ENCODE measurements at regions not wholly inside any gene's neighbourhood (a gene's known extent, or its start where the extent isn't known, plus 50 kb on each side); places are given as distances from the start of the nearest gene placed in this dataset.
"Not testable (repeated sequence)": the region's sequence is repeated elsewhere in the genome, so short reads cannot be mapped to it uniquely, and the experiment has no call there.

GRCh38 chr19:27814274-27814673 lies 1398.7 kb downstream of the UQCRFS1 start:
- DNase-seq (ENCODE audit: low spot score in 2 of 2); FAIRE-seq: not testable (repeated sequence)

- DNase-seq (ENCODE audit: low spot score in 2 of 2) (no peak), FAIRE-seq (no peak)
Measured at GRCh38 chr19:27806471-27807070, 1406.4 kb downstream of the UQCRFS1 start.

GRCh38 chr19:27805848-27806247 lies 1407.1 kb downstream of the UQCRFS1 start:
- no peak for FAIRE-seq
- DNase-seq (ENCODE audit: low spot score in 2 of 2): no peak

- not testable (repeated sequence) for DNase-seq (ENCODE audit: low spot score in 2 of 2); FAIRE-seq
Measured at GRCh38 chr19:27802293-27802692, 1410.7 kb downstream of the UQCRFS1 start.

- DNase-seq (ENCODE audit: low spot score in 2 of 2) (no peak), FAIRE-seq (no peak)
Measured at GRCh38 chr19:27796540-27796939, 1416.4 kb downstream of the UQCRFS1 start.

GRCh38 chr19:27796073-27796472 lies 1416.9 kb downstream of the UQCRFS1 start:
- FAIRE-seq (no peak), DNase-seq (ENCODE audit: low spot score in 2 of 2) (no peak)

- no peak for FAIRE-seq
Measured at GRCh38 chr19:27795369-27795768, 1417.6 kb downstream of the UQCRFS1 start.

GRCh38 chr19:27794494-27795042 lies 1418.4 kb downstream of the UQCRFS1 start:
- FAIRE-seq (no peak), DNase-seq (ENCODE audit: low spot score in 2 of 2) (peak; percentile 5 to 25)

More at GRCh38 chr19:27795369-27795768, 1417.6 kb downstream of the UQCRFS1 start:
- DNase-seq (ENCODE audit: low spot score in 2 of 2): no peak

GRCh38 chr19:27793644-27794493 lies 1419.1 kb downstream of the UQCRFS1 start:
- FAIRE-seq: no peak
- DNase-seq (ENCODE audit: low spot score in 2 of 2): peak; percentile 76 to 80

GRCh38 chr19:27793128-27793643 lies 1419.8 kb downstream of the UQCRFS1 start:
- FAIRE-seq (no peak), DNase-seq (ENCODE audit: low spot score in 2 of 2) (peak; percentile 10 to 51)

- FAIRE-seq (no peak), DNase-seq (ENCODE audit: low spot score in 2 of 2) (no peak)
Measured at GRCh38 chr19:27792576-27793127, 1420.3 kb downstream of the UQCRFS1 start.

GRCh38 chr19:27780367-27781075 lies 1432.4 kb downstream of the UQCRFS1 start:
- no peak for FAIRE-seq

GRCh38 chr19:27779954-27780353 lies 1433.0 kb downstream of the UQCRFS1 start:
- FAIRE-seq (no peak), DNase-seq (ENCODE audit: low spot score in 2 of 2) (no peak)

More at GRCh38 chr19:27780367-27781075, 1432.4 kb downstream of the UQCRFS1 start:
- no peak for DNase-seq (ENCODE audit: low spot score in 2 of 2)

GRCh38 chr19:27777726-27778125 lies 1435.2 kb downstream of the UQCRFS1 start:
- FAIRE-seq (no peak), DNase-seq (ENCODE audit: low spot score in 2 of 2) (no peak)

GRCh38 chr19:27777242-27777641 lies 1435.7 kb downstream of the UQCRFS1 start:
- FAIRE-seq (no peak), DNase-seq (ENCODE audit: low spot score in 2 of 2) (no peak)

GRCh38 chr19:27776524-27776923 lies 1436.4 kb downstream of the UQCRFS1 start:
- FAIRE-seq (no peak), DNase-seq (ENCODE audit: low spot score in 2 of 2) (no peak)

- DNase-seq (ENCODE audit: low spot score in 2 of 2): no peak
- FAIRE-seq: no peak
Measured at GRCh38 chr19:27776020-27776419, 1436.9 kb downstream of the UQCRFS1 start.

- no peak for FAIRE-seq
Measured at GRCh38 chr19:27775395-27775794, 1437.6 kb downstream of the UQCRFS1 start.

GRCh38 chr19:27774827-27775226 lies 1438.1 kb downstream of the UQCRFS1 start:
- FAIRE-seq (no peak), DNase-seq (ENCODE audit: low spot score in 2 of 2) (no peak)

More at GRCh38 chr19:27775395-27775794, 1437.6 kb downstream of the UQCRFS1 start:
- DNase-seq (ENCODE audit: low spot score in 2 of 2): no peak

GRCh38 chr19:27774337-27774736 lies 1438.6 kb downstream of the UQCRFS1 start:
- FAIRE-seq: no peak
- DNase-seq (ENCODE audit: low spot score in 2 of 2): no peak

Measured in frontal cortex (tissue), 3 donors.